HCT116 (cell line): ENCODE measurements at regions not wholly inside any gene's neighbourhood (a gene's known extent, or its start where the extent isn't known, plus 50 kb on each side); places are given as distances from the start of the nearest gene placed in this dataset.

Source experiments
- ATAC-seq: fragments of 200-7000 bp; cut with Tn5 transposase; 2 replicates; pipeline ENCODE4 v1.9.1; 2020; ENCODE audit warnings: mild to moderate bottlenecking, moderate library complexity
- BruUV-seq: library from RNA; stranded (reverse); fragments of 400-500 nt; replicated peaks from 2 replicates; lab custom pipeline; 2021; lab: Mats Ljungman, UMichigan
- CTCF ChIA-PET: fragments of 300-600 bp; sonication (Branson Sonifier 250); formaldehyde crosslinking; loops from one replicate; lab custom pipeline; 2021; ENCODE audit warnings: antibody characterized with exemption; lab: Charles Lee
- POLR2A ChIA-PET: fragments of 300-600, 350-600 bp; sonication (Branson Sonifier 250); formaldehyde crosslinking; loops from one replicate; lab custom pipeline; 2021; ENCODE audit warnings: antibody characterized with exemption; lab: Charles Lee
- RAD21 ChIA-PET, 2 experiments: fragments of 300-600 bp; sonication (Branson Sonifier 250); formaldehyde crosslinking; loops; one replicate each; lab custom pipeline; 2023; ENCODE audit warnings: low total read pairs in 2 of 2; ENCODE audit not compliant: uncharacterized antibody in 2 of 2, unreplicated experiment in 2 of 2, low non-redundant PET in 1 of 2; lab: Charles Lee
- DNase-seq: peaks from one replicate; pipeline ENCODE4 v3.0.0-alpha.2; 2010; ENCODE audit warnings: low read depth, low spot score
- H2AFZ ChIP-seq: fragments of 200-600 bp; shearing (Covaris generic), sonication (generic); 2 replicates; pipeline ENCODE4 v1.6.1; 2017; ENCODE audit warnings: low read depth, mixed run types, mixed read lengths, antibody characterized with exemption, low read length; ENCODE audit not compliant: poor library complexity, severe bottlenecking
- H3K27ac ChIP-seq: 2 replicates; pipeline ENCODE4 v1.5.1; 2012; ENCODE audit warnings: low read depth, low read length
- H3K27me3 ChIP-seq: fragments of 200-600 bp; sonication (generic); 2 replicates; pipeline ENCODE4 v1.6.1; 2016; ENCODE audit warnings: mixed run types, low read length, mixed read lengths; ENCODE audit not compliant: insufficient read depth
- H3K36me3 ChIP-seq, 2 experiments: fragments of 200-500 bp in 1 of 2; fragments of 200-600 bp in 1 of 2; sonication (Bioruptor generic) in 1 of 2; sonication (generic) in 1 of 2; 2 replicates each; pipeline versions ENCODE4 v1.5.1 to v1.6.1; 2014 to 2016; ENCODE audit warnings: low read length in 2 of 2, inconsistent platforms in 1 of 2, mixed read lengths in 1 of 2, mixed run types in 1 of 2; ENCODE audit not compliant: insufficient read depth in 2 of 2, control insufficient read depth in 1 of 2
- H3K4me1 ChIP-seq, 2 experiments: fragments of 200-600 bp in 1 of 2; sonication (generic) in 1 of 2; 2 replicates each; pipeline versions ENCODE4 v1.5.1 to v1.6.1; 2012 to 2017; ENCODE audit warnings: low read length in 2 of 2, inconsistent platforms in 1 of 2, mild to moderate bottlenecking in 1 of 2, mixed read lengths in 1 of 2, mixed run types in 1 of 2, moderate library complexity in 1 of 2; ENCODE audit not compliant: insufficient read depth in 2 of 2, control insufficient read depth in 1 of 2
- H3K4me2 ChIP-seq: fragments of 200-600 bp; sonication (generic); 2 replicates; pipeline ENCODE4 v1.6.1; 2017; ENCODE audit warnings: mixed run types, low read length, mixed read lengths
- H3K4me3 ChIP-seq, 2 experiments: fragments of 200-600 bp in 1 of 2; sonication (generic) in 1 of 2; replicated peaks in 1 of 2; 2 replicates each; pipeline ENCODE4 v1.5.1; 2011 to 2016; ENCODE audit warnings: low read length in 2 of 2, control low read depth in 1 of 2, low read depth in 1 of 2, mild to moderate bottlenecking in 1 of 2, mixed read lengths in 1 of 2, mixed run types in 1 of 2
- H3K79me2 ChIP-seq: fragments of 200-600 bp; sonication (generic); 2 replicates; pipeline ENCODE4 v1.6.1; 2017; ENCODE audit warnings: mild to moderate bottlenecking, mixed run types, low read length, moderate library complexity, mixed read lengths; ENCODE audit not compliant: insufficient read depth
- H3K9ac ChIP-seq: fragments of 200-600 bp; sonication (generic); 2 replicates; pipeline ENCODE4 v1.6.1; 2016; ENCODE audit warnings: low read length, mixed read lengths
- H3K9me2 ChIP-seq: fragments of 200-600 bp; sonication (generic), shearing (Covaris generic); 2 replicates; pipeline ENCODE4 v1.6.1; 2017; ENCODE audit warnings: mixed run types, mild to moderate bottlenecking, moderate library complexity; ENCODE audit not compliant: insufficient read depth
- H3K9me3 ChIP-seq, 2 experiments: fragments of 200-500 bp in 1 of 2; fragments of 200-600 bp in 1 of 2; sonication (Bioruptor generic) in 1 of 2; sonication (generic) in 1 of 2; 2 replicates each; pipeline ENCODE4 v1.6.1; 2014 to 2017; ENCODE audit warnings: low read length in 2 of 2, mixed read lengths in 2 of 2, inconsistent platforms in 1 of 2, low read depth in 1 of 2, mild to moderate bottlenecking in 1 of 2, mixed run types in 1 of 2, moderate library complexity in 1 of 2; ENCODE audit not compliant: control insufficient read depth in 1 of 2, insufficient read depth in 1 of 2
- H4K20me1 ChIP-seq: fragments of 200-600 bp; sonication (generic), shearing (Covaris generic); 2 replicates; pipeline ENCODE4 v1.6.1; 2017; ENCODE audit warnings: mixed run types, mild to moderate bottlenecking, moderate library complexity; ENCODE audit not compliant: insufficient read depth
- CBX3 ChIP-seq: IDR thresholded peaks from 2 replicates; pipeline ENCODE4 v1.6.1; 2012; ENCODE audit warnings: low read depth
- CEBPB ChIP-seq: IDR thresholded peaks from 2 replicates; pipeline ENCODE4 v1.6.1; 2012; ENCODE audit warnings: low read depth
- CTCF ChIP-seq, 3 experiments: fragments of 200-600 bp in 1 of 3; sonication (generic) in 1 of 3; IDR thresholded peaks in 2 of 3; conservative IDR thresholded peaks in 1 of 3; 2 replicates each; pipeline ENCODE4 v1.5.1; 2012 to 2017; ENCODE audit warnings: low read depth in 2 of 3, low read length in 2 of 3, antibody characterized with exemption in 1 of 3, borderline replicate concordance in 1 of 3, control low read depth in 1 of 3, mild to moderate bottlenecking in 1 of 3, mixed read lengths in 1 of 3, mixed run types in 1 of 3, moderate library complexity in 1 of 3; ENCODE audit not compliant: insufficient read depth in 1 of 3
- EGR1 ChIP-seq: IDR thresholded peaks from 2 replicates; pipeline ENCODE4 v1.6.1; 2012; ENCODE audit warnings: low read depth
- EZH2 ChIP-seq: fragments of 200-600 bp; sonication (generic); IDR thresholded peaks from 2 replicates; pipeline ENCODE4 v1.6.1; 2017; ENCODE audit warnings: antibody characterized with exemption, mixed run types
- FOSL1 ChIP-seq: IDR thresholded peaks from 2 replicates; pipeline ENCODE4 v1.6.1; 2012; ENCODE audit warnings: low read depth
- POLR2A ChIP-seq: IDR thresholded peaks from 2 replicates; pipeline ENCODE4 v1.7.0; 2011; ENCODE audit warnings: borderline replicate concordance; ENCODE audit not compliant: insufficient read depth, insufficient read length; ENCODE audit errors: extremely low read depth
- POLR2AphosphoS5 ChIP-seq: IDR thresholded peaks from 2 replicates; pipeline ENCODE4 v1.6.1; 2011; ENCODE audit warnings: mild to moderate bottlenecking, low read depth, low read length, moderate library complexity
- SIN3A ChIP-seq: IDR thresholded peaks from 2 replicates; pipeline ENCODE4 v1.6.1; 2012; ENCODE audit warnings: low read depth
- SP1 ChIP-seq: IDR thresholded peaks from 2 replicates; pipeline ENCODE4 v1.6.1; 2012; ENCODE audit warnings: low read depth
- SRF ChIP-seq: IDR thresholded peaks from 2 replicates; pipeline ENCODE4 v1.6.1; 2012; ENCODE audit warnings: low read depth
- TCF7L2 ChIP-seq: IDR thresholded peaks from 2 replicates; pipeline ENCODE4 v1.7.0; 2011; ENCODE audit warnings: borderline replicate concordance, inconsistent platforms; ENCODE audit not compliant: insufficient read depth, insufficient read length; ENCODE audit errors: extremely low read depth
- YY1 ChIP-seq: IDR thresholded peaks from 2 replicates; pipeline ENCODE4 v1.6.1; 2011; ENCODE audit warnings: low read length, low read depth, moderate library complexity, mild to moderate bottlenecking; ENCODE audit not compliant: insufficient replicate concordance; ENCODE audit errors: extremely low read depth
- ZNF274 ChIP-seq: fragments of 200-500 bp; sonication (Bioruptor generic); IDR thresholded peaks from 2 replicates; pipeline ENCODE4 v1.6.1; 2014; ENCODE audit warnings: mild to moderate bottlenecking, low read depth, low read length, inconsistent platforms
- intact Hi-C: fragments of 100-400 bp; cut with micrococcal nuclease; formaldehyde crosslinking; loops from 2 replicates; pipeline ENCODE4 v1.10.0; 2022

- H3K9ac ChIP-seq: no peak overlapping the region
- H3K9me3 ChIP-seq: no peaks in the 10 kb centered on the region
- no peaks in the 10 kb centered on the region for H3K36me3 ChIP-seq
- H2AFZ ChIP-seq: no peak overlapping the region
- DNase-seq (no peak), ATAC-seq (no peak)
- H3K4me2 ChIP-seq: no peak overlapping the region
- H3K4me1 ChIP-seq: no peaks in the 10 kb centered on the region
- H3K79me2 ChIP-seq: no peaks in the 10 kb centered on the region
- no peaks in the 10 kb centered on the region for H4K20me1 ChIP-seq
- intact Hi-C loops: no loop called here
- no peaks in the 10 kb centered on the region for H3K27me3 ChIP-seq
- BruUV-seq: no TSS peak
- POLR2A ChIA-PET: no interaction called here
- no peaks in the 10 kb centered on the region for H3K9me2 ChIP-seq
- TF ChIP-seq POLR2A: no peak
- CTCF ChIA-PET: no interaction called here
- RAD21 ChIA-PET: no interaction called here
- H3K4me3 ChIP-seq: no peak overlapping the region
- no peak overlapping the region for H3K27ac ChIP-seq
Observed at GRCh38 chr14:53757732-53758131, 198.9 kb downstream of the BMP4 start.

- H3K4me3 ChIP-seq: no peak overlapping the region
- no peak overlapping the region for H3K27ac ChIP-seq
- no peaks in the 10 kb centered on the region for H4K20me1 ChIP-seq
- no peak for DNase-seq
- TF ChIP-seq SIN3A (no peak), CBX3 (no peak), FOSL1 (no peak)
- TF ChIP-seq, all 23 proteins: peak for 0
- no peaks in the 10 kb centered on the region for H3K27me3 ChIP-seq
- no peaks in the 10 kb centered on the region for H3K9me3 ChIP-seq
- intact Hi-C loops: no loop called here
- no peaks in the 10 kb centered on the region for H3K79me2 ChIP-seq
- BruUV-seq: no TSS peak
- ChIA-PET RAD21 (no interaction called here), CTCF (no interaction called here), POLR2A (no interaction called here)
- 0 out of 4 replicates have a peak, but pooled peaks cover 0 to 3% of the 10 kb centered on the region in 2 experiments for H3K4me1 ChIP-seq
- ATAC-seq: no peak
- H2AFZ ChIP-seq: no peak overlapping the region
- H3K9ac ChIP-seq: no peak overlapping the region
- no peaks in the 10 kb centered on the region; the same call in 1 of the 2 replicates for H3K9me2 ChIP-seq
- no peaks in the 10 kb centered on the region for H3K36me3 ChIP-seq
- H3K4me2 ChIP-seq: no peak overlapping the region
Observed at GRCh38 chr14:53751650-53752049, 205.0 kb downstream of the BMP4 start.

GRCh38 chr14:53748691-53749090 is 207.9 kb downstream of the BMP4 start:
- RAD21 ChIA-PET: no interaction called here
- CTCF ChIA-PET: no interaction called here
- no TSS peak for BruUV-seq
- POLR2A ChIA-PET: no interaction called here
- no peaks in the 10 kb centered on the region for H3K36me3 ChIP-seq
- H3K4me1 ChIP-seq: 0 out of 4 replicates have a peak, but pooled peaks cover 0 to 3% of the 10 kb centered on the region in 2 experiments
- H3K4me3 ChIP-seq: no peak overlapping the region
- H3K9me2 ChIP-seq: no peaks in the 10 kb centered on the region; the same call in 1 of the 2 replicates
- ATAC-seq: no peak
- DNase-seq: no peak
- no peak overlapping the region for H3K27ac ChIP-seq
- no peaks in the 10 kb centered on the region for H3K9me3 ChIP-seq
- H3K27me3 ChIP-seq: no peaks in the 10 kb centered on the region
- no peak overlapping the region for H3K4me2 ChIP-seq
- no peak overlapping the region for H2AFZ ChIP-seq
- H3K9ac ChIP-seq: no peak overlapping the region
- no peaks in the 10 kb centered on the region for H3K79me2 ChIP-seq
- intact Hi-C loops: no loop called here
- no peaks in the 10 kb centered on the region for H4K20me1 ChIP-seq
- no peak for TF ChIP-seq SIN3A
- no peak for TF ChIP-seq CEBPB
- no peak for TF ChIP-seq POLR2AphosphoS5
- no peak for TF ChIP-seq YY1
- TF ChIP-seq SRF: no peak
- TF ChIP-seq EGR1: no peak
- no peak for TF ChIP-seq ZNF274
- TF ChIP-seq CTCF (IDR thresholded peaks at IDR 0.05 in 2 of 3, conservative IDR thresholded peaks at IDR 0.05 in 1 of 3; ENCODE audit: borderline replicate concordance in 1 of 3, insufficient read depth in 1 of 3, low read depth in 2 of 3, low read length in 2 of 3): no peak
- TF ChIP-seq SP1: no peak
- no peak for TF ChIP-seq TCF7L2
- TF ChIP-seq EZH2: no peak
